ENCODE measurements at regions not wholly inside any gene's neighbourhood (a gene's known extent, or its start where the extent isn't known, plus 50 kb on each side); places are given as distances from the start of the nearest gene placed in this dataset.

DNA sequence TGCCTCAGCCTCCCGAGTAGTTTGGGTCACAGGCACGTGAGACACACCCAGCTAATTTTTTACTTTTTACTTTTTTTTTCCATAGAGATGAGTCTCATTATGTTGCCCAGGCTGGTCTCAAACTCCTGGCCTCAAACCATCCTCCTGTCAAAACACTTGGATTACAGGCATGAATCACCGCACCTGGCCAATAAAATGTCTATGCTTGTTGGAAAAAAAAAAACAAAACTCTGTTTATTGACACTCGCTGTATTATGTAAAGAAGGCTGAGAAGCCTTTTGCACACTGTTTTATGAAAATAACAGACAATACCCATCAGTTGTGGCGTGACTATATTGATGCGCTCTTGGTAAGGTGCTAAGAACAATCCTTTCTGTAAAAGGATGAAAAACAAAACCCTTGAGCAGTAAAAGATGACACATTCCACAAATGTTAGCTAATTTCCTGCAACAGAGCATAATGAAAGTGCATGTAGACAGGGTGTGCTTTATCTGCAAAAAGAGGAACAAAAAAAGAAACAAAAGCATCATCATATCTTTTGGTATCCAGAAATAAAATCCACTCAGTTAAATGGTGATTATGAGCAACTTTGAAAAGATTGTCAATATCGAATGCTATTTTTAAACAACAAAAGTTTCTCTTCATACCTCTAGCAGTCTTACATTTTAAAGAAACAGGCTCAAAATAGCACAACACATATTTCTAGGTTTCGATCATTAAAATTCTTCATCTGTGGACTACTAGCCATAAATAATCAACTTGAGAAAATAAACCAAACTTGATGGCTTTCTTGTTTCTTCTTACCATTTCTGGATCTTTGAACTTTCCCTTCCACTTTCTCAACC is 108.3 kb upstream of the PHACTR1 start:
- Histone ChIP-seq H3K27ac (ENCODE audit: low read depth, low read length, poor library complexity, severe bottlenecking) (no peak overlapping the region), H2AFZ (ENCODE audit: low read length) (peak overlapping the region; percentile 77), H3K4me1 (ENCODE audit: insufficient read depth, low read length, poor library complexity, severe bottlenecking) (peaks cover 34% of the 10 kb centered on the region), H3K9me3 (ENCODE audit: low read length) (no peaks in the 10 kb centered on the region), H3K36me3 (ENCODE audit: insufficient read depth, low read length) (no peaks in the 10 kb centered on the region), H3K4me2 (ENCODE audit: low read length) (peak overlapping the region; percentile 60), H4K20me1 (ENCODE audit: insufficient read depth, low read length) (no peaks in the 10 kb centered on the region), H3K79me2 (ENCODE audit: insufficient read depth, low read depth, low read length) (no peaks in the 10 kb centered on the region), H3K9me2 (ENCODE audit: insufficient read depth, low read length) (no peaks in the 10 kb centered on the region), H3K4me3 (ENCODE audit: low read depth, low read length, poor library complexity, severe bottlenecking) (peak overlapping the region; percentile 29)
- DNase-seq (ENCODE audit: low spot score): peak; percentile 50
- TF ChIP-seq, protein P1, sequence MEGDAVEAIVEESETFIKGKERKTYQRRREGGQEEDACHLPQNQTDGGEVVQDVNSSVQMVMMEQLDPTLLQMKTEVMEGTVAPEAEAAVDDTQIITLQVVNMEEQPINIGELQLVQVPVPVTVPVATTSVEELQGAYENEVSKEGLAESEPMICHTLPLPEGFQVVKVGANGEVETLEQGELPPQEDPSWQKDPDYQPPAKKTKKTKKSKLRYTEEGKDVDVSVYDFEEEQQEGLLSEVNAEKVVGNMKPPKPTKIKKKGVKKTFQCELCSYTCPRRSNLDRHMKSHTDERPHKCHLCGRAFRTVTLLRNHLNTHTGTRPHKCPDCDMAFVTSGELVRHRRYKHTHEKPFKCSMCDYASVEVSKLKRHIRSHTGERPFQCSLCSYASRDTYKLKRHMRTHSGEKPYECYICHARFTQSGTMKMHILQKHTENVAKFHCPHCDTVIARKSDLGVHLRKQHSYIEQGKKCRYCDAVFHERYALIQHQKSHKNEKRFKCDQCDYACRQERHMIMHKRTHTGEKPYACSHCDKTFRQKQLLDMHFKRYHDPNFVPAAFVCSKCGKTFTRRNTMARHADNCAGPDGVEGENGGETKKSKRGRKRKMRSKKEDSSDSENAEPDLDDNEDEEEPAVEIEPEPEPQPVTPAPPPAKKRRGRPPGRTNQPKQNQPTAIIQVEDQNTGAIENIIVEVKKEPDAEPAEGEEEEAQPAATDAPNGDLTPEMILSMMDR (conservative IDR thresholded peaks at IDR 0.05; ENCODE audit: low read length): no peak
- no peak for TF ChIP-seq EZH2phosphoT487 (IDR thresholded peaks at IDR 0.05; ENCODE audit: borderline replicate concordance, low read depth, low read length)
- POLR2A ChIA-PET: interaction anchor here (0.6 to 2.0 kb wide), 6 partner anchors 13 to 907 kb away, joined by 3 to 6 read pairs (median 3); no protein-coding TSS in a partner anchor
- CTCF ChIA-PET (ENCODE audit: unreplicated experiment): interaction anchor here (0.6 kb wide), 2 partner anchors 113 to 318 kb away, joined by 3 to 4 read pairs; no protein-coding TSS in a partner anchor
- BruUV-seq (replicated peaks): no TSS peak
- intact Hi-C loops (cut with micrococcal nuclease; ENCODE audit: unreplicated experiment): loop anchor here (5.0 to 10.0 kb wide), 7 partner anchors 103 to 1023 kb away; no protein-coding TSS in a partner anchor

DNA sequence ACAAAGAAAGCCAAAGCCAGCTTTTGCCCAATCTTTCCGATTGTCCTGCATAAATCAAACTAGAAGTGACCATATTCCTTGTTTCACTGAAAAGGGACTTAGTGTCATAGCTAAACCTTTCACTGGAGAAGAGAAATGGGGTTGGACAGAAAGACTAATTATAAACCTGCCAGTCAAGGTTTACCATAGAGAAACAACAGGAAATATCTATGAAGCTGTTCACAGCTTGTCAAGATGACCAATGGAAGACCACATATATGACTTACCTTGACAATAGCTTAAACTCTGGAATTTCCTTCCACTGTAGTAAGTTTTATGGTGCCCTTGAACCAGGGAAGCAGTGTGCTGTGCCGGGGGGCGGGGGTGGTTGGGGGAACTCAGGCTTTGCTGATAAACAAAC is 107.7 kb upstream of the PHACTR1 start:
- Histone ChIP-seq H3K36me3 (ENCODE audit: insufficient read depth, low read length) (no peaks in the 10 kb centered on the region), H3K4me3 (ENCODE audit: low read depth, low read length, poor library complexity, severe bottlenecking) (no peak overlapping the region), H3K9me3 (ENCODE audit: low read length) (no peaks in the 10 kb centered on the region), H3K9me2 (ENCODE audit: insufficient read depth, low read length) (no peaks in the 10 kb centered on the region), H3K4me1 (ENCODE audit: insufficient read depth, low read length, poor library complexity, severe bottlenecking) (peaks cover 33% of the 10 kb centered on the region), H3K4me2 (ENCODE audit: low read length) (peak overlapping the region; percentile 60), H3K79me2 (ENCODE audit: insufficient read depth, low read depth, low read length) (no peaks in the 10 kb centered on the region), H3K27ac (ENCODE audit: low read depth, low read length, poor library complexity, severe bottlenecking) (no peak overlapping the region), H4K20me1 (ENCODE audit: insufficient read depth, low read length) (no peaks in the 10 kb centered on the region), H2AFZ (ENCODE audit: low read length) (peak overlapping the region; percentile 77; the same call in 1 of the 2 replicates)
- intact Hi-C loops (cut with micrococcal nuclease; ENCODE audit: unreplicated experiment): loop anchor here (5.0 to 10.0 kb wide), 7 partner anchors 104 to 1024 kb away; no protein-coding TSS in a partner anchor
- ChIA-PET POLR2A (interaction anchor here (0.6 to 1.3 kb wide), 5 partner anchors 14 to 1366 kb away, joined by 3 to 5 read pairs (median 3); no protein-coding TSS in a partner anchor), CTCF (ENCODE audit: unreplicated experiment) (interaction anchor here (0.6 kb wide), 1 partner anchor 319 kb away, joined by 4 read pairs; no protein-coding TSS in a partner anchor)
- BruUV-seq (replicated peaks): no TSS peak
- DNase-seq (ENCODE audit: low spot score): no peak
- TF ChIP-seq, protein P1 (conservative IDR thresholded peaks at IDR 0.05; ENCODE audit: low read length): no peak
- TF ChIP-seq EZH2phosphoT487 (IDR thresholded peaks at IDR 0.05; ENCODE audit: borderline replicate concordance, low read depth, low read length): no peak

Measured in OCI-LY7 (cell line).